ENCODE measurements at regions not wholly inside any gene's neighbourhood (a gene's known extent, or its start where the extent isn't known, plus 50 kb on each side); places are given as distances from the start of the nearest gene placed in this dataset.
A peak's percentile ranks its signal among the peaks of the same experiment; 100 is the strongest.

- TF ChIP-seq THRB (CRISPR knock-in tag; conservative IDR thresholded peaks at IDR 0.05) (no peak), ZNF384 (IDR thresholded peaks at IDR 0.05; ENCODE audit: low read depth, low read length) (no peak), TCF15 (CRISPR knock-in tag; IDR thresholded peaks at IDR 0.05) (no peak)
Observed at GRCh38 chr20:23149623-23150279, 63.6 kb upstream of the CD93 start (continued).

- peak in 3 of 4 experiments; percentile 47 to 59 (median 57) for DNase-seq (ENCODE audit: extremely low read depth in 1 of 4, low spot score in 3 of 4)
- H3K9ac ChIP-seq (ENCODE audit: insufficient read depth in 1 of 2, low read depth in 2 of 2, low read length in 2 of 2): peak overlapping the region; percentile 92 to 98
- H3K9me1 ChIP-seq (ENCODE audit: control insufficient read depth, insufficient read depth, low read length): no peaks in the 10 kb centered on the region
- ChIA-PET POLR2A (interaction anchor here (0.9 to 8.2 kb wide), 6 partner anchors 8 to 151 kb away, joined by 3 to 109 read pairs (median 6); no protein-coding TSS in a partner anchor), CTCF (ENCODE audit: low intra/inter-chr PET ratio) (no interaction called here)
- H3K27me3 ChIP-seq (ENCODE audit: control insufficient read depth in 2 of 2, insufficient read depth in 2 of 2, low read length in 2 of 2): no peaks in the 10 kb centered on the region
- no peaks in the 10 kb centered on the region; the same call in 2 of the 3 replicates for H3K36me3 ChIP-seq (ENCODE audit: control insufficient read depth, insufficient read depth, low read length)
- H2AFZ ChIP-seq (ENCODE audit: low read depth, low read length): peak overlapping the region; percentile 53
- BruUV-seq (replicated peaks): no TSS peak
- ATAC-seq: peak; percentile 11; the same call in 2 of the 3 replicates
- H4K20me1 ChIP-seq (replicated peaks; ENCODE audit: control insufficient read depth, insufficient read depth, low read length): no peaks in the 10 kb centered on the region
- WGBS (ENCODE audit: insufficient coverage, low coverage, missing lambda C conversion rate): 6% methylated on average over 9 of the region's 10 CpGs
- peak overlapping the region; percentile 92 for H3K4me2 ChIP-seq (ENCODE audit: insufficient read depth, low read length)
- no peak for FAIRE-seq
- peaks cover 19% of the 10 kb centered on the region for H3K79me2 ChIP-seq (ENCODE audit: control insufficient read depth, insufficient read depth, low read length)
- H3K27ac ChIP-seq (ENCODE audit: extremely low read depth, low read depth, low read length): peak overlapping the region; percentile 99
- H3K4me3 ChIP-seq: peak overlapping the region; percentile 46
- in situ Hi-C loops (cut with MboI): no loop called here
- no peaks in the 10 kb centered on the region for H3K9me3 ChIP-seq (replicated peaks; ENCODE audit: control insufficient read depth, insufficient read depth, low read depth, low read length)
- H3K4me1 ChIP-seq (replicated peaks in 1 of 2; ENCODE audit: control insufficient read depth in 2 of 2, insufficient read depth in 2 of 2, low read length in 2 of 2): peaks cover 70 to 94% of the 10 kb centered on the region in 2 experiments
- intact Hi-C loops (cut with micrococcal nuclease): loop anchor here (2.0 kb wide), 1 partner anchor 16 kb away; no protein-coding TSS in a partner anchor
- TF ChIP-seq RAD21 (CRISPR knock-in tag; conservative IDR thresholded peaks at IDR 0.05 in 1 of 2, IDR thresholded peaks at IDR 0.05 in 1 of 2) (0 out of 4 replicates have a peak, but pooled peaks of 1 of the 2 experiments have one; percentile 11), ZNF24 (IDR thresholded peaks at IDR 0.05) (no peak), ID3 (CRISPR knock-in tag; IDR thresholded peaks at IDR 0.05) (no peak), ID3 (tag; IDR thresholded peaks at IDR 0.05) (0 out of 2 replicates have a peak, but pooled peaks have one; percentile 27), NFE2L1 (tag; IDR thresholded peaks at IDR 0.05; ENCODE audit: borderline replicate concordance, low read depth) (no peak), ZNF263 (CRISPR knock-in tag; IDR thresholded peaks at IDR 0.05; ENCODE audit: borderline replicate concordance) (no peak), GABPB2 (CRISPR knock-in tag; conservative IDR thresholded peaks at IDR 0.05) (no peak), SIN3B (IDR thresholded peaks at IDR 0.05; ENCODE audit: low read depth) (no peak), MAFG (tag; conservative IDR thresholded peaks at IDR 0.05) (peak; percentile 72), ZNF584 (CRISPR knock-in tag; IDR thresholded peaks at IDR 0.05; ENCODE audit: low read depth) (0 out of 2 replicates have a peak, but pooled peaks have one; percentile 38), ZNF274 (IDR thresholded peaks at IDR 0.05; ENCODE audit: borderline replicate concordance, low read depth, low read length) (no peak), YY1 (IDR thresholded peaks at IDR 0.05; ENCODE audit: borderline replicate concordance in 1 of 3, control insufficient read depth in 1 of 3, extremely low read depth in 1 of 3, insufficient read depth in 3 of 3, insufficient read length in 1 of 3, insufficient replicate concordance in 2 of 3, low read depth in 1 of 3, low read length in 2 of 3) (peak in 1 of 3 experiments; percentile 7)
Observed at GRCh38 chr20:23148731-23149570, 62.8 kb upstream of the CD93 start.
